CD4-positive, alpha-beta memory T cell (primary cell): ENCODE measurements at regions not wholly inside any gene's neighbourhood (a gene's known extent, or its start where the extent isn't known, plus 50 kb on each side); places are given as distances from the start of the nearest gene placed in this dataset.

Experiments used
- CTCF ChIA-PET: fragments of 350-600 bp; sonication (Branson Sonifier 250); formaldehyde crosslinking; loops from one replicate; lab custom pipeline; 2021; ENCODE audit warnings: inconsistent platforms; ENCODE audit not compliant: partially characterized antibody; lab: Charles Lee
- POLR2A ChIA-PET: fragments of 350-600 bp; sonication (Branson Sonifier 250); formaldehyde crosslinking; loops from one replicate; lab custom pipeline; 2021; ENCODE audit not compliant: partially characterized antibody; lab: Charles Lee
- DNase-seq, 5 donors: peaks; one replicate each; pipeline versions ENCODE4 v3.0.0 to v3.0.0-alpha.2; 2020 to 2022; ENCODE audit warnings: mixed read lengths in 1 of 5
- H3K27ac ChIP-seq: one replicate; pipeline ENCODE4 v1.7.0; 2013; ENCODE audit warnings: low read depth, low read length
- H3K27me3 ChIP-seq: 2 replicates; pipeline ENCODE4 v1.7.0; 2013; ENCODE audit warnings: mild to moderate bottlenecking, low read length, moderate library complexity; ENCODE audit not compliant: insufficient read depth
- H3K36me3 ChIP-seq: 2 replicates; pipeline ENCODE4 v1.7.0; 2013; ENCODE audit warnings: mild to moderate bottlenecking, low read length, moderate library complexity; ENCODE audit not compliant: insufficient read depth
- H3K4me1 ChIP-seq: 2 replicates; pipeline ENCODE4 v1.7.0; 2013; ENCODE audit warnings: mild to moderate bottlenecking, low read length, moderate library complexity; ENCODE audit not compliant: insufficient read depth
- H3K4me3 ChIP-seq, 2 donors: one replicate each; pipeline ENCODE4 v1.7.0; 2013; ENCODE audit warnings: low read length in 2 of 2, mild to moderate bottlenecking in 1 of 2
- H3K9me3 ChIP-seq, 2 donors: one replicate each; pipeline ENCODE4 v1.7.0; 2013; ENCODE audit warnings: low read length in 2 of 2, control low read depth in 1 of 2; ENCODE audit not compliant: control insufficient read depth in 1 of 2
- H3K27ac Mint-ChIP-seq, 7 donors: one replicate each; pipeline ENCODE4 v1.8.0; 2020 to 2021; ENCODE audit warnings: mixed read lengths in 7 of 7, mild to moderate bottlenecking in 6 of 7, inconsistent platforms in 3 of 7, moderate library complexity in 3 of 7
- H3K27me3 Mint-ChIP-seq, 2 donors: one replicate each; pipeline ENCODE4 v1.8.0; 2020 to 2021; ENCODE audit warnings: mixed read lengths in 2 of 2
- H3K36me3 Mint-ChIP-seq, 2 donors: one replicate each; pipeline ENCODE4 v1.8.0; 2020 to 2021; ENCODE audit warnings: mixed read lengths in 2 of 2, inconsistent platforms in 1 of 2, mild to moderate bottlenecking in 1 of 2
- H3K4me1 Mint-ChIP-seq, 4 donors: one replicate each; pipeline ENCODE4 v1.8.0; 2020 to 2021; ENCODE audit warnings: mixed read lengths in 4 of 4, mild to moderate bottlenecking in 1 of 4
- H3K4me3 Mint-ChIP-seq, 8 donors: one replicate each; pipeline ENCODE4 v1.8.0; 2020 to 2021; ENCODE audit warnings: mixed read lengths in 8 of 8, mild to moderate bottlenecking in 7 of 8, moderate library complexity in 6 of 8, inconsistent platforms in 3 of 8
- H3K9me3 Mint-ChIP-seq, 8 donors: one replicate each; pipeline ENCODE4 v1.8.0; 2020 to 2021; ENCODE audit warnings: mixed read lengths in 8 of 8, mild to moderate bottlenecking in 5 of 8, inconsistent platforms in 3 of 8, moderate library complexity in 1 of 8
- intact Hi-C: fragments of 100-400 bp; cut with micrococcal nuclease; formaldehyde crosslinking; loops from one replicate; pipeline ENCODE4 v1.15.1; 2023

GRCh38 chr4:83723609-83724008 lies 187.7 kb downstream of the GPAT3 start:
- Histone ChIP-seq H3K4me1 (no peaks in the 10 kb centered on the region), H3K4me3 (no peak overlapping the region), H3K27ac (no peak overlapping the region), H3K27me3 (no peaks in the 10 kb centered on the region), H3K36me3 (no peaks in the 10 kb centered on the region), H3K9me3 (no peaks in the 10 kb centered on the region)
- intact Hi-C loops: no loop called here
- Mint-ChIP-seq H3K4me3 (no peak overlapping the region), H3K9me3 (no peaks in the 10 kb centered on the region), H3K27me3 (peaks cover 8 to 14% of the 10 kb centered on the region in 2 donors), H3K4me1 (no peaks in the 10 kb centered on the region), H3K36me3 (no peaks in the 10 kb centered on the region), H3K27ac (no peak overlapping the region)
- no peak for DNase-seq
- ChIA-PET CTCF (no interaction called here), POLR2A (no interaction called here)

GRCh38 chr4:83722730-83723269 lies 186.9 kb downstream of the GPAT3 start:
- no peaks in the 10 kb centered on the region for H3K27me3 ChIP-seq
- Mint-ChIP-seq H3K4me1 (no peaks in the 10 kb centered on the region), H3K36me3 (no peaks in the 10 kb centered on the region), H3K9me3 (no peaks in the 10 kb centered on the region), H3K27ac (no peak overlapping the region), H3K27me3 (peaks cover 8 to 14% of the 10 kb centered on the region in 2 donors), H3K4me3 (no peak overlapping the region)
- H3K27ac ChIP-seq: no peak overlapping the region
- no peaks in the 10 kb centered on the region for H3K4me1 ChIP-seq
- DNase-seq: no peak
- CTCF ChIA-PET: no interaction called here
- H3K4me3 ChIP-seq: no peak overlapping the region
- H3K36me3 ChIP-seq: no peaks in the 10 kb centered on the region
- POLR2A ChIA-PET: no interaction called here
- no peaks in the 10 kb centered on the region for H3K9me3 ChIP-seq
- intact Hi-C loops: no loop called here

GRCh38 chr4:83716874-83717273 lies 181.0 kb downstream of the GPAT3 start:
- Mint-ChIP-seq H3K4me1 (no peaks in the 10 kb centered on the region), H3K4me3 (no peak overlapping the region), H3K27me3 (peaks cover 2 to 10% of the 10 kb centered on the region in 2 donors), H3K9me3 (no peaks in the 10 kb centered on the region), H3K36me3 (no peaks in the 10 kb centered on the region), H3K27ac (no peak overlapping the region)
- intact Hi-C loops: no loop called here
- ChIA-PET CTCF (no interaction called here), POLR2A (no interaction called here)
- H3K36me3 ChIP-seq: no peaks in the 10 kb centered on the region
- DNase-seq: no peak
- no peak overlapping the region for H3K4me3 ChIP-seq
- H3K27me3 ChIP-seq: peaks cover 3% of the 10 kb centered on the region
- H3K9me3 ChIP-seq: no peaks in the 10 kb centered on the region
- no peak overlapping the region for H3K27ac ChIP-seq
- H3K4me1 ChIP-seq: no peaks in the 10 kb centered on the region

GRCh38 chr4:83712890-83713289 lies 177.0 kb downstream of the GPAT3 start:
- DNase-seq: no peak
- Mint-ChIP-seq H3K27ac (no peak overlapping the region), H3K36me3 (no peaks in the 10 kb centered on the region), H3K9me3 (peaks cover 0 to 1% (median 0%) of the 10 kb centered on the region in 8 donors), H3K4me3 (no peak overlapping the region), H3K27me3 (peaks cover 4 to 5% of the 10 kb centered on the region in 2 donors), H3K4me1 (no peaks in the 10 kb centered on the region)
- peaks cover 3% of the 10 kb centered on the region for H3K27me3 ChIP-seq
- H3K9me3 ChIP-seq: no peaks in the 10 kb centered on the region
- H3K27ac ChIP-seq: no peak overlapping the region
- POLR2A ChIA-PET: no interaction called here
- H3K4me1 ChIP-seq: no peaks in the 10 kb centered on the region
- no peak overlapping the region for H3K4me3 ChIP-seq
- CTCF ChIA-PET: no interaction called here
- intact Hi-C loops: no loop called here
- H3K36me3 ChIP-seq: no peaks in the 10 kb centered on the region

- H3K27me3 Mint-ChIP-seq: peaks cover 4 to 6% of the 10 kb centered on the region in 2 donors
- no peaks in the 10 kb centered on the region for H3K4me1 Mint-ChIP-seq
- H3K36me3 ChIP-seq: no peaks in the 10 kb centered on the region
- no peaks in the 10 kb centered on the region for H3K4me1 ChIP-seq
- no peak overlapping the region for H3K27ac ChIP-seq
- no peaks in the 10 kb centered on the region for H3K36me3 Mint-ChIP-seq
- no peak overlapping the region for H3K27ac Mint-ChIP-seq
- DNase-seq: no peak
- peaks cover 0 to 4% (median 0%) of the 10 kb centered on the region in 8 donors for H3K9me3 Mint-ChIP-seq
- H3K9me3 ChIP-seq: no peaks in the 10 kb centered on the region
- H3K27me3 ChIP-seq: no peaks in the 10 kb centered on the region
- intact Hi-C loops: no loop called here
- POLR2A ChIA-PET: no interaction called here
- no peak overlapping the region for H3K4me3 ChIP-seq
- CTCF ChIA-PET: no interaction called here
- H3K4me3 Mint-ChIP-seq: no peak overlapping the region
Measured at GRCh38 chr4:83709627-83710026, 173.7 kb downstream of the GPAT3 start.

- no peak for DNase-seq
- CTCF ChIA-PET: no interaction called here
- intact Hi-C loops: no loop called here
- no peaks in the 10 kb centered on the region for H3K27me3 ChIP-seq
- Mint-ChIP-seq H3K27me3 (peaks cover 4 to 6% of the 10 kb centered on the region in 2 donors), H3K36me3 (no peaks in the 10 kb centered on the region), H3K27ac (no peak overlapping the region), H3K4me3 (no peak overlapping the region), H3K9me3 (peaks cover 0 to 4% (median 0%) of the 10 kb centered on the region in 8 donors), H3K4me1 (no peaks in the 10 kb centered on the region)
- H3K27ac ChIP-seq: no peak overlapping the region
- no peaks in the 10 kb centered on the region for H3K36me3 ChIP-seq
- POLR2A ChIA-PET: no interaction called here
- H3K4me1 ChIP-seq: no peaks in the 10 kb centered on the region
- H3K4me3 ChIP-seq: no peak overlapping the region
- H3K9me3 ChIP-seq: no peaks in the 10 kb centered on the region
Measured at GRCh38 chr4:83708500-83709175, 172.7 kb downstream of the GPAT3 start.

- H3K36me3 Mint-ChIP-seq: peaks cover 0 to 1% of the 10 kb centered on the region in 2 donors
- no peak overlapping the region for H3K4me3 ChIP-seq
- intact Hi-C loops: no loop called here
- no peaks in the 10 kb centered on the region for H3K36me3 ChIP-seq
- no peaks in the 10 kb centered on the region for H3K4me1 ChIP-seq
- H3K9me3 ChIP-seq: peaks cover 0 to 5% of the 10 kb centered on the region in 2 donors
- ChIA-PET CTCF (no interaction called here), POLR2A (no interaction called here)
- H3K4me3 Mint-ChIP-seq: no peak overlapping the region
- H3K27me3 ChIP-seq: no peaks in the 10 kb centered on the region
- H3K27me3 Mint-ChIP-seq: peaks cover 3 to 4% of the 10 kb centered on the region in 2 donors
- DNase-seq: no peak
- no peaks in the 10 kb centered on the region for H3K4me1 Mint-ChIP-seq
- peaks cover 0 to 16% (median 8%) of the 10 kb centered on the region in 8 donors for H3K9me3 Mint-ChIP-seq
- no peak overlapping the region for H3K27ac Mint-ChIP-seq
- no peak overlapping the region for H3K27ac ChIP-seq
Measured at GRCh38 chr4:83704786-83705185, 168.9 kb downstream of the GPAT3 start.
